ELR (cell line): ENCODE measurements at regions not wholly inside any gene's neighbourhood (a gene's known extent, or its start where the extent isn't known, plus 50 kb on each side); places are given as distances from the start of the nearest gene placed in this dataset.
A peak's percentile ranks its signal among the peaks of the same experiment; 100 is the strongest.
"Not testable (repeated sequence)": the region's sequence is repeated elsewhere in the genome, so short reads cannot be mapped to it uniquely, and the experiment has no call there.

Source experiments
- DNase-seq: peaks from one replicate; pipeline ENCODE4 v3.0.0-alpha.2; 2015; ENCODE audit warnings: low read depth

- no peak for DNase-seq
Observed at GRCh38 chr3:127071597-127072001, 88.7 kb downstream of the PLXNA1 start.

- DNase-seq = no peak
Observed at GRCh38 chr3:127072221-127072771, 89.4 kb downstream of the PLXNA1 start.

- no peak for DNase-seq
Observed at GRCh38 chr3:127072971-127073783, 90.3 kb downstream of the PLXNA1 start.

- no peak for DNase-seq
Observed at GRCh38 chr3:127073941-127074820, 91.3 kb downstream of the PLXNA1 start.

GRCh38 chr3:127074900-127075360, 92.0 kb downstream of the PLXNA1 start:
- DNase-seq = peak; percentile 40

GRCh38 chr3:127076166-127076992, 93.5 kb downstream of the PLXNA1 start:
- DNase-seq = not testable (repeated sequence)

GRCh38 chr3:127077068-127077467, 94.2 kb downstream of the PLXNA1 start:
- no peak for DNase-seq

- no peak for DNase-seq
Observed at GRCh38 chr3:127077505-127078064, 94.7 kb downstream of the PLXNA1 start.

- DNase-seq = no peak
Observed at GRCh38 chr3:127078626-127079025, 95.7 kb downstream of the PLXNA1 start.

- DNase-seq = no peak
Observed at GRCh38 chr3:127079211-127079610, 96.3 kb downstream of the PLXNA1 start.

GRCh38 chr3:127081001-127081720, 98.2 kb downstream of the PLXNA1 start:
- DNase-seq = no peak

GRCh38 chr3:127082066-127082465, 99.2 kb downstream of the PLXNA1 start:
- no peak for DNase-seq

- no peak for DNase-seq
Observed at GRCh38 chr3:127083778-127084397, 101.0 kb downstream of the PLXNA1 start.

- DNase-seq = no peak
Observed at GRCh38 chr3:127084401-127084990, 101.6 kb downstream of the PLXNA1 start.

GRCh38 chr3:127085576-127085975, 102.7 kb downstream of the PLXNA1 start:
- DNase-seq = no peak

- not testable (repeated sequence) for DNase-seq
Observed at GRCh38 chr3:127086591-127086990, 103.7 kb downstream of the PLXNA1 start.

- no peak for DNase-seq
Observed at GRCh38 chr3:127087441-127087840, 104.5 kb downstream of the PLXNA1 start.

- DNase-seq = no peak
Observed at GRCh38 chr3:127088511-127089351, 104.2 kb upstream of the PRR23E start.
